Activated B cell treated with CpG ODN at 0.5 μM for 24 hours (primary cell): ENCODE measurements at regions not wholly inside any gene's neighbourhood (a gene's known extent, or its start where the extent isn't known, plus 50 kb on each side); places are given as distances from the start of the nearest gene placed in this dataset.
"Not testable (repeated sequence)": the region's sequence is repeated elsewhere in the genome, so short reads cannot be mapped to it uniquely, and the experiment has no call there.

ENCODE experiments used
- ATAC-seq: fragments of 200-7000 bp; cut with Tn5 transposase; one replicate; pipeline ENCODE4 v1.10.0; 2021; ENCODE audit warnings: low read depth, mild to moderate bottlenecking, moderate library complexity
- CTCF ChIA-PET: fragments of 350-600 bp; sonication (Branson Sonifier 250); formaldehyde crosslinking; loops from one replicate; lab custom pipeline; 2021; ENCODE audit warnings: antibody characterized with exemption; lab: Charles Lee
- POLR2A ChIA-PET: fragments of 350-600 bp; sonication (Branson Sonifier 250); formaldehyde crosslinking; loops from one replicate; lab custom pipeline; 2021; ENCODE audit warnings: antibody characterized with exemption; lab: Charles Lee
- DNase-seq: peaks from one replicate; pipeline ENCODE4 v3.0.0; 2022
- H3K27ac Mint-ChIP-seq: one replicate; pipeline ENCODE4 v1.8.0; 2020; ENCODE audit warnings: mixed read lengths
- H3K27me3 Mint-ChIP-seq: one replicate; pipeline ENCODE4 v1.8.0; 2021; ENCODE audit warnings: mixed read lengths
- H3K36me3 Mint-ChIP-seq: one replicate; pipeline ENCODE4 v1.8.0; 2021; ENCODE audit warnings: low read depth, mixed read lengths
- H3K4me1 Mint-ChIP-seq: one replicate; pipeline ENCODE4 v1.8.0; 2021; ENCODE audit warnings: mixed read lengths
- H3K4me3 Mint-ChIP-seq: one replicate; pipeline ENCODE4 v1.8.0; 2020; ENCODE audit warnings: mild to moderate bottlenecking, mixed read lengths
- H3K9me3 Mint-ChIP-seq: one replicate; pipeline ENCODE4 v1.8.0; 2020; ENCODE audit warnings: mixed read lengths
- intact Hi-C: fragments of 100-400 bp; cut with micrococcal nuclease; formaldehyde crosslinking; loops from one replicate; pipeline ENCODE4 v1.15.1; 2024
- TF ChIP-seq, protein P1 (sequence below): fragments of 200-600 bp; IDR thresholded peaks from one replicate; pipeline ENCODE4 v1.8.0; 2022; ENCODE audit warnings: antibody characterized with exemption, mild to moderate bottlenecking

DNA sequence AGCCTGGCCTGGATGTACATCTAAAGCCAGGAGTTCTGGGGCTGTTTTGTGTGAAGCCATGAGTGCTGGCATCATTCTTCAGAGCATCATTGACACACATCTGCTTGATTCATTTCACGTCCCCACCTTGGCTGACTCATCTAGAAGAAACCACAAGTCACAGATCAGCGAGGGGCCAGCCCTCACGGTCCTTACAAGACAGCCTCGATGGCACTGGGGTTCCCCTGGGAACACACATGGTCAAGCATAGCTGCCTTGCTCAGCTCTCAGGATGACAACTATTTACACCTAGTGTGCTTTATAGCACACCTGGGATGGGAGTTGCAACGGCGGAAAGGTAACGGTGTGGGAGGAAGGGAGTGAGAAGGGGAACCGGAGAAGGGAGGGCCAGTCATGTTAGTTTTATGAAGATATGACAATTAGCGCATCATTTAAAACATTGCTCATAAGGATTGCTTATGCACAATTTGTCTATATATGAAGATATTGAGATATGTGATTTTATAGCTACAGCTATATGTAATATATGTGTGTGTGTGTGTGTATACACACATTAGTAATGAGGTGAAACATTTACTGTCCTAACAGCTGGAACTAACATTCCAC, 227.1 kb downstream of the RPLP1 start:
- Mint-ChIP-seq H3K9me3 (peaks cover 5% of the 10 kb centered on the region), H3K36me3 (peaks cover 3% of the 10 kb centered on the region), H3K4me3 (no peak overlapping the region), H3K27me3 (peaks cover 23% of the 10 kb centered on the region), H3K27ac (peak overlapping the region; percentile 68), H3K4me1 (peaks cover 25% of the 10 kb centered on the region)
- ChIA-PET POLR2A (interaction anchor here (0.5 to 1.0 kb wide), 3 partner anchors 35 to 419 kb away, joined by 3 read pairs; no protein-coding TSS in a partner anchor), CTCF (no interaction called here)
- DNase-seq: peak; percentile 44
- intact Hi-C loops: loop anchor here (1.0 to 5.0 kb wide), 6 partner anchors 12 to 807 kb away; partner anchors contain the start of gene TLE3
- TF ChIP-seq, protein P1, sequence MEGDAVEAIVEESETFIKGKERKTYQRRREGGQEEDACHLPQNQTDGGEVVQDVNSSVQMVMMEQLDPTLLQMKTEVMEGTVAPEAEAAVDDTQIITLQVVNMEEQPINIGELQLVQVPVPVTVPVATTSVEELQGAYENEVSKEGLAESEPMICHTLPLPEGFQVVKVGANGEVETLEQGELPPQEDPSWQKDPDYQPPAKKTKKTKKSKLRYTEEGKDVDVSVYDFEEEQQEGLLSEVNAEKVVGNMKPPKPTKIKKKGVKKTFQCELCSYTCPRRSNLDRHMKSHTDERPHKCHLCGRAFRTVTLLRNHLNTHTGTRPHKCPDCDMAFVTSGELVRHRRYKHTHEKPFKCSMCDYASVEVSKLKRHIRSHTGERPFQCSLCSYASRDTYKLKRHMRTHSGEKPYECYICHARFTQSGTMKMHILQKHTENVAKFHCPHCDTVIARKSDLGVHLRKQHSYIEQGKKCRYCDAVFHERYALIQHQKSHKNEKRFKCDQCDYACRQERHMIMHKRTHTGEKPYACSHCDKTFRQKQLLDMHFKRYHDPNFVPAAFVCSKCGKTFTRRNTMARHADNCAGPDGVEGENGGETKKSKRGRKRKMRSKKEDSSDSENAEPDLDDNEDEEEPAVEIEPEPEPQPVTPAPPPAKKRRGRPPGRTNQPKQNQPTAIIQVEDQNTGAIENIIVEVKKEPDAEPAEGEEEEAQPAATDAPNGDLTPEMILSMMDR: no peak
- ATAC-seq: peak; percentile 93

DNA sequence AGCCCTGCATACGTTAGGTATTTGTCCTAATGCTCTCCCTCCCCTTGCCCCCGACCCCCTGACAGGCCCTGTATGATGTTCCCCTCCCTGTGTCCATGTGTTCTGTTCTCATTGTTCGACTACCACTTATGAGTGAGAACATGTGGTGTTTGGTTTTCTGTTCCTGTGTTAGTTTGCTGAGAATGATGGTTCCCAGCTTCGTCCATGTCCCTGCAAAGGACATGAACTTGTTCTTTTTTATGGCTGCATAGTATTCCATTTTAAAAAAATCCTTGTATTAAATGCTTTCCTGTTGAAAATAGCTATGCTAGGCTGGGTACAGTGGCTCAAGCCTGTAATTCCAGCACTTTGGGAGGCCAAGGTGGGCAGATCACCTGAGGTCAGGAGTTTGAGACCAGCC, 232.2 kb downstream of the RPLP1 start:
- H3K36me3 Mint-ChIP-seq, DNase-seq, intact Hi-C loops, H3K4me1 Mint-ChIP-seq, H3K27ac Mint-ChIP-seq, H3K4me3 Mint-ChIP-seq, ATAC-seq, H3K27me3 Mint-ChIP-seq, CTCF ChIA-PET: not testable (repeated sequence)
- peaks cover 22% of the 10 kb centered on the region for H3K9me3 Mint-ChIP-seq
- POLR2A ChIA-PET: interaction anchor here (0.7 kb wide), 1 partner anchor 16 kb away, joined by 7 read pairs; no protein-coding TSS in a partner anchor

DNA sequence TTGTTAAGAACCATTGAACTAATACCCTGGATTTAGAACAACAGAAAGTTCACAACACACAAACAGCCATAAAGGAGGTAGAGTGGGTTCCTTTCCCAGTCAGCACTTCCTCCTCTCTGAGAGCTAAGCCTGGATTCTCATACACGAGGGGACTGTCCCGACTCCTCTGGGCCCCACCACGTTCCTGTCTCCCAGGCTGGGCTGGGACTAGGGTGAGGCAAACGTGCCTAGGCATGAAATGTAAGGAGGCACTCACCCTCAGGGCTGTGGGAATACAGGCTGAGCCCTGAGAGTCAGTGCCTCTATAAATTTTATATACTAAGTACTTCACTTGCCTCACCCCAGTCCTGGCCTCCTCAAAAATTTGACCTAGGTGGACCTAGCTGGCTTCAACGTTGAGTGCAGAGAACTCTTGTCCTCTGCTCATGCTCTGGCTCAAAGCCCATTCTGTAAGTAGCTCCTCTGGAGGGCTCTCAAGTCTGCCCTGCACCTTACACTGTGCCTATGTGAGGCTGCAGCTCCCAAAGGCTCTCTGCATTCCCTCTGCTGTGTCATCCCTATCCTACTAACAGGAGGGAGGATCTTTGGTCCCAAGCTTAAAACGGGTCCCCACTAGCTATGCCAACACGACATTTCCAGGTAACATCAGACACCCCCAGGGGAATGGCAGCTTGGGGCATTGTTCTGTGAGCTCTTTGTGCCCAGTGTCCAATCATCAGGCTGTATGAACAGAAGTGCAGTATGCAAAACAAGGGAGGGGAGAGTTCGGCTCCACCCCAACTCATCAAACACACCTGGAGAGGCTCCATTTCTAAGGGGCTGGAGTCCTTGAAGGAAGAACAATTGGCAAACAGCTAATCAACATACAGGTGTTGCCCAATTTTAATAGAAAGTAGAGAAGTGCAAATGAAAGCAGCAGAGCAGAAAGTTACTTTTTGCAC, 233.2 kb downstream of the RPLP1 start:
- peaks cover 22% of the 10 kb centered on the region for H3K9me3 Mint-ChIP-seq
- no peak overlapping the region for H3K27ac Mint-ChIP-seq
- CTCF ChIA-PET: no interaction called here
- no peak overlapping the region for H3K4me3 Mint-ChIP-seq
- TF ChIP-seq, protein P1: no peak
- intact Hi-C loops: no loop called here
- peaks cover 10% of the 10 kb centered on the region for H3K27me3 Mint-ChIP-seq
- H3K4me1 Mint-ChIP-seq: no peaks in the 10 kb centered on the region
- DNase-seq: no peak
- ATAC-seq: no peak
- POLR2A ChIA-PET: interaction anchor here (0.7 to 1.0 kb wide), 2 partner anchors 15 to 70 kb away, joined by 3 to 7 read pairs; no protein-coding TSS in a partner anchor
- peaks cover 6% of the 10 kb centered on the region for H3K36me3 Mint-ChIP-seq

DNA sequence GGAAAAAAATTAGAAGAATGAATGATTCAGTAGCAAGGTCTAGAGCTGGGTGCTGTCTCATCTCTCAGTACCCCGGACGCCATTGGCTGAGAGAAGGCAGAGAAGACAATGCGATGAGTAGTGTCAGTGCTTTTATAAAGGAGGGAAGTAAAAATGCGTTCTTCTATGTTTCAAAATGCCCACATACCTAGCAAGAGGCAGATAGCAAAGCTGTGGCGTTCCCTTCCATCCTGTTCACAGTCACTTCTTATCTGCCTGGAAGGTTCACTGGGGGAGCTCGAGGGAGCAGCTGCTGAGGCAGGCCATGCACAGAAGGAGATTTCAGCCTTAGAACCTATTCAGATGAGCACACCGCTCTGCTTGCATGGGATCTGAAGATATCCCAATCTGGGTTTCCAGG, 234.0 kb downstream of the RPLP1 start:
- intact Hi-C loops: no loop called here
- Mint-ChIP-seq H3K4me3 (no peak overlapping the region), H3K27me3 (peaks cover 10% of the 10 kb centered on the region), H3K9me3 (peaks cover 22% of the 10 kb centered on the region), H3K4me1 (no peaks in the 10 kb centered on the region), H3K27ac (no peak overlapping the region), H3K36me3 (peaks cover 6% of the 10 kb centered on the region)
- POLR2A ChIA-PET: interaction anchor here (1.0 kb wide), 1 partner anchor 69 kb away, joined by 3 read pairs; no protein-coding TSS in a partner anchor
- TF ChIP-seq, protein P1: no peak
- CTCF ChIA-PET: no interaction called here
- ATAC-seq: no peak
- DNase-seq: no peak

DNA sequence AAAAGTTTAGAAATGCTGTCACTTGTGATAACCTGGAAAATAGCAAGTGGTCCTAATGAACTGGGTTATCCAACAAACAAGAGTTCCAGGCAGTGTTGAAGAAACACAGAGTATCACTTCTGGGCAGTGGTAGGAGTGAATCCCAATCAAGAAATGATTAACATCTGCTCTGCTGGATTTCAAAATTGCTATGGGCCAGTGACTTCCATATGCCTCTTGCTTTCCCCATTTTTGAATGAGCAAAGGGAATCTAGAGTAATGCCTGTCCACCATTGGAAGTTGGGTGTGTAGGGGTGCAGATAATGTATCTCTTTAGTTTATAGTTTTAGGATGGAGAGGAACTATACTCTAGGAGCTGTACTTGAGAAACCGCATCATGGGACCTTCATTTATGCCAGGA, 236.5 kb downstream of the RPLP1 start:
- no peaks in the 10 kb centered on the region for H3K4me1 Mint-ChIP-seq
- H3K27me3 Mint-ChIP-seq: peaks cover 10% of the 10 kb centered on the region
- CTCF ChIA-PET: no interaction called here
- POLR2A ChIA-PET: no interaction called here
- DNase-seq: no peak
- TF ChIP-seq, protein P1: no peak
- intact Hi-C loops: no loop called here
- H3K9me3 Mint-ChIP-seq: peaks cover 17% of the 10 kb centered on the region
- H3K36me3 Mint-ChIP-seq: peaks cover 3% of the 10 kb centered on the region
- no peak for ATAC-seq
- H3K27ac Mint-ChIP-seq: no peak overlapping the region
- H3K4me3 Mint-ChIP-seq: no peak overlapping the region
